ENCODE measurements at regions not wholly inside any gene's neighbourhood (a gene's known extent, or its start where the extent isn't known, plus 50 kb on each side); places are given as distances from the start of the nearest gene placed in this dataset.

DNA sequence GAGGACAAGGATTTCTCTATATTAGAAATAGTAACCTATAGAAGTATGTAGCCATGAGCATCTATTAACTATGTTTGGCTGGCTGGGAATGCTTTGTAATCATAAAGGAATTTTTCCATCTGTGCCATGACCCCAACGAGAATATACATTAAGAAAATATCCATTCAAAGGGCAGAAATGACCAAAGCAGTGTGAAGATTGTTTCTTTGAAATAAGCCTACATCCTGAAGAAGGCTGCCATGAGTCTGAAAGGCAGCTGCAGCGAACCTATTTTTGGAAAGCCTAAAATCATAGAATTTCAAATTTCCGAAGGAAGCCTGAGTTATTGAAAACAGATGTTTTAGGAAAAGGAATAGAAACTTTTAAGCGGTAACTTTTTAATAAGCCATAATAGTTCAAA, 244.2 kb upstream of the FOXK1 start:
- TF ChIP-seq, protein P1, sequence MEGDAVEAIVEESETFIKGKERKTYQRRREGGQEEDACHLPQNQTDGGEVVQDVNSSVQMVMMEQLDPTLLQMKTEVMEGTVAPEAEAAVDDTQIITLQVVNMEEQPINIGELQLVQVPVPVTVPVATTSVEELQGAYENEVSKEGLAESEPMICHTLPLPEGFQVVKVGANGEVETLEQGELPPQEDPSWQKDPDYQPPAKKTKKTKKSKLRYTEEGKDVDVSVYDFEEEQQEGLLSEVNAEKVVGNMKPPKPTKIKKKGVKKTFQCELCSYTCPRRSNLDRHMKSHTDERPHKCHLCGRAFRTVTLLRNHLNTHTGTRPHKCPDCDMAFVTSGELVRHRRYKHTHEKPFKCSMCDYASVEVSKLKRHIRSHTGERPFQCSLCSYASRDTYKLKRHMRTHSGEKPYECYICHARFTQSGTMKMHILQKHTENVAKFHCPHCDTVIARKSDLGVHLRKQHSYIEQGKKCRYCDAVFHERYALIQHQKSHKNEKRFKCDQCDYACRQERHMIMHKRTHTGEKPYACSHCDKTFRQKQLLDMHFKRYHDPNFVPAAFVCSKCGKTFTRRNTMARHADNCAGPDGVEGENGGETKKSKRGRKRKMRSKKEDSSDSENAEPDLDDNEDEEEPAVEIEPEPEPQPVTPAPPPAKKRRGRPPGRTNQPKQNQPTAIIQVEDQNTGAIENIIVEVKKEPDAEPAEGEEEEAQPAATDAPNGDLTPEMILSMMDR (IDR thresholded peaks at IDR 0.05), result no peak
- TF ChIP-seq, protein P2, sequence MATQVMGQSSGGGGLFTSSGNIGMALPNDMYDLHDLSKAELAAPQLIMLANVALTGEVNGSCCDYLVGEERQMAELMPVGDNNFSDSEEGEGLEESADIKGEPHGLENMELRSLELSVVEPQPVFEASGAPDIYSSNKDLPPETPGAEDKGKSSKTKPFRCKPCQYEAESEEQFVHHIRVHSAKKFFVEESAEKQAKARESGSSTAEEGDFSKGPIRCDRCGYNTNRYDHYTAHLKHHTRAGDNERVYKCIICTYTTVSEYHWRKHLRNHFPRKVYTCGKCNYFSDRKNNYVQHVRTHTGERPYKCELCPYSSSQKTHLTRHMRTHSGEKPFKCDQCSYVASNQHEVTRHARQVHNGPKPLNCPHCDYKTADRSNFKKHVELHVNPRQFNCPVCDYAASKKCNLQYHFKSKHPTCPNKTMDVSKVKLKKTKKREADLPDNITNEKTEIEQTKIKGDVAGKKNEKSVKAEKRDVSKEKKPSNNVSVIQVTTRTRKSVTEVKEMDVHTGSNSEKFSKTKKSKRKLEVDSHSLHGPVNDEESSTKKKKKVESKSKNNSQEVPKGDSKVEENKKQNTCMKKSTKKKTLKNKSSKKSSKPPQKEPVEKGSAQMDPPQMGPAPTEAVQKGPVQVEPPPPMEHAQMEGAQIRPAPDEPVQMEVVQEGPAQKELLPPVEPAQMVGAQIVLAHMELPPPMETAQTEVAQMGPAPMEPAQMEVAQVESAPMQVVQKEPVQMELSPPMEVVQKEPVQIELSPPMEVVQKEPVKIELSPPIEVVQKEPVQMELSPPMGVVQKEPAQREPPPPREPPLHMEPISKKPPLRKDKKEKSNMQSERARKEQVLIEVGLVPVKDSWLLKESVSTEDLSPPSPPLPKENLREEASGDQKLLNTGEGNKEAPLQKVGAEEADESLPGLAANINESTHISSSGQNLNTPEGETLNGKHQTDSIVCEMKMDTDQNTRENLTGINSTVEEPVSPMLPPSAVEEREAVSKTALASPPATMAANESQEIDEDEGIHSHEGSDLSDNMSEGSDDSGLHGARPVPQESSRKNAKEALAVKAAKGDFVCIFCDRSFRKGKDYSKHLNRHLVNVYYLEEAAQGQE (IDR thresholded peaks at IDR 0.05; ENCODE audit: insufficient read depth in 1 of 2, low read depth in 2 of 2, low read length in 1 of 2), result no peak

Measured in Panc1 (cell line).